ENCODE measurements at regions not wholly inside any gene's neighbourhood (a gene's known extent, or its start where the extent isn't known, plus 50 kb on each side); places are given as distances from the start of the nearest gene placed in this dataset.

DNA sequence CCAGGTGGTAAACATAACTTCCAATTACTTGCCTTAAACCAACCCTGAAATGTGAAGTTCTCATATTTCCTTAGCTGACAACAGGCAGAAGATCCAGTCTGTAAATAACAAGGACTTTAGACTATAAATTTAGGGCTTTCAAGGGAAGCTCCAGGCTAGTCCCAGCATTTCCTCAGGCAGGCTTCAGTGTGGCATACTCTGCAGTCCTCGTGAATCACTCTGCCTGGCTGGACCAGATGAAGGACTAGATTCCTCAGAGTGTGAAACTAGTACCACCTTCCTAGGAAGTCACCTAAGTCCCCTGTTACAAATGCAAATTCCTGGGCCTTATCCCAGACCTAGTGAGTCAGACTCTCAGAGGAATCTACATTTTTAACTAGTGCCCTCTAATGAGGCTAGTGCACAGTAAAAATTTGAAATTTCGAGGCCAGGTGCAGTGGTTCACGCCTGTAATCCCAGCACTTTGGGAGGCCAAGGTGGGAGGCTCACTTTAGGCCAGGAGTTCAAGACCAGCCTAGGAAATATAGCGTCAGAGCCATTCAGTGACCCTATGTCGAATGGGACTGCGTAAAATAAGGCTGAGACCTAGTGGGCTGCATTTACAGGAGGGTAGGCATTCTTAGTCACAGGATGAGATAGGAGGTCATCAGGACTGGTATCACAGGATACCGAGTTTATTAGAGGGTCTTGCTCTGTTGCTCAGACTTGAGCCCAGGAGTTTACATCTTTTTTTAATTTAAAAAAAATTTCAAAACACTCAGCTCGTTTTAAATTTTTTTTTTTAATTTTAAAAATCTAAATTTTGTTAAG, 279.6 kb upstream of the JARID2 start:
- no peak overlapping the region for H3K4me3 ChIP-seq (ENCODE audit: low read depth, low read length)
- FAIRE-seq (no peak), DNase-seq (ENCODE audit: low read depth) (peak; percentile 32)
- no peaks in the 10 kb centered on the region for H3K36me3 ChIP-seq (ENCODE audit: control insufficient read depth, insufficient read depth, low read length)
- TF ChIP-seq, protein P1, sequence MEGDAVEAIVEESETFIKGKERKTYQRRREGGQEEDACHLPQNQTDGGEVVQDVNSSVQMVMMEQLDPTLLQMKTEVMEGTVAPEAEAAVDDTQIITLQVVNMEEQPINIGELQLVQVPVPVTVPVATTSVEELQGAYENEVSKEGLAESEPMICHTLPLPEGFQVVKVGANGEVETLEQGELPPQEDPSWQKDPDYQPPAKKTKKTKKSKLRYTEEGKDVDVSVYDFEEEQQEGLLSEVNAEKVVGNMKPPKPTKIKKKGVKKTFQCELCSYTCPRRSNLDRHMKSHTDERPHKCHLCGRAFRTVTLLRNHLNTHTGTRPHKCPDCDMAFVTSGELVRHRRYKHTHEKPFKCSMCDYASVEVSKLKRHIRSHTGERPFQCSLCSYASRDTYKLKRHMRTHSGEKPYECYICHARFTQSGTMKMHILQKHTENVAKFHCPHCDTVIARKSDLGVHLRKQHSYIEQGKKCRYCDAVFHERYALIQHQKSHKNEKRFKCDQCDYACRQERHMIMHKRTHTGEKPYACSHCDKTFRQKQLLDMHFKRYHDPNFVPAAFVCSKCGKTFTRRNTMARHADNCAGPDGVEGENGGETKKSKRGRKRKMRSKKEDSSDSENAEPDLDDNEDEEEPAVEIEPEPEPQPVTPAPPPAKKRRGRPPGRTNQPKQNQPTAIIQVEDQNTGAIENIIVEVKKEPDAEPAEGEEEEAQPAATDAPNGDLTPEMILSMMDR (IDR thresholded peaks at IDR 0.05; ENCODE audit: insufficient read depth, low read length, severe bottlenecking) = no peak
- H3K27me3 ChIP-seq (ENCODE audit: control insufficient read depth, insufficient read depth, low read length) = no peaks in the 10 kb centered on the region

DNA sequence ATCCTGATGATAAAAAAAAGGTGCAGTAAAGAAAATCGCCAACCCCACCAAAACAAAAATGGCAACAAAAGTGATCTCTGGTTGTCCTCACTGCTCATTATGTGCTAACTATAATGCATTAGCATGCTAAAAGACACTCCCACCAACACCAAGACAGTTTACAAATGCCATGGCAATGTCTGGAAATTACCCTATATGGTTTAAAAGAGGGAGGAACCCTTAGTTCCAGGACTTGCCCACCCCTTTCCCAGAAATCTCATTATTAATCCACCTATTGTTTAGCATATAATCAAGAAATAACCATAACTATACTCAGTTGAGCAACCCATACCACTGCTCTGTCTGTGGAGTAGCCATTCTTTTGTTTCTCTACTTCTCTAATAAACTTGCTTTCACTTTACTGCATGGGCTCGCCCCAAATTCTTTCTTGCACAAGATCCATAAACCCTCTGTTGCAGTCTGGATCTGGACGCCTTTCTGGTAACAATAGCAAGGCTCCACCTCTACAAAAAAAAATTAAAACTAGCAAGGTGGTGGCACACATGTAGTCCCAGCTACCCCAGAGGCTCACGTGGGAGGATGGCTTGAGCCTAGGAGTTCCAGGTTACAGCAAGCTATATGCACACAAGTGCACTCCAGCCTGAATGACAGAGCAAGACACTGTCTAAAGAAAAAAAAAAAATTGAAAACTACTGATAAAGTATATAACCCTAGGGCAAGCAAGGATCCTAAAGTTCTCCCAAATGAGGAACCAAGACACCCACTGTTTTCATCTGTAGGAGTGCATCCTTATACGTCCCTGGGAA, 278.8 kb upstream of the JARID2 start:
- no peak overlapping the region for H3K4me3 ChIP-seq (ENCODE audit: low read depth, low read length)
- no peaks in the 10 kb centered on the region for H3K36me3 ChIP-seq (ENCODE audit: control insufficient read depth, insufficient read depth, low read length)
- no peaks in the 10 kb centered on the region for H3K27me3 ChIP-seq (ENCODE audit: control insufficient read depth, insufficient read depth, low read length)
- no peak for FAIRE-seq
- TF ChIP-seq, protein P1 (IDR thresholded peaks at IDR 0.05; ENCODE audit: insufficient read depth, low read length, severe bottlenecking) = no peak
- no peak for DNase-seq (ENCODE audit: low read depth)

DNA sequence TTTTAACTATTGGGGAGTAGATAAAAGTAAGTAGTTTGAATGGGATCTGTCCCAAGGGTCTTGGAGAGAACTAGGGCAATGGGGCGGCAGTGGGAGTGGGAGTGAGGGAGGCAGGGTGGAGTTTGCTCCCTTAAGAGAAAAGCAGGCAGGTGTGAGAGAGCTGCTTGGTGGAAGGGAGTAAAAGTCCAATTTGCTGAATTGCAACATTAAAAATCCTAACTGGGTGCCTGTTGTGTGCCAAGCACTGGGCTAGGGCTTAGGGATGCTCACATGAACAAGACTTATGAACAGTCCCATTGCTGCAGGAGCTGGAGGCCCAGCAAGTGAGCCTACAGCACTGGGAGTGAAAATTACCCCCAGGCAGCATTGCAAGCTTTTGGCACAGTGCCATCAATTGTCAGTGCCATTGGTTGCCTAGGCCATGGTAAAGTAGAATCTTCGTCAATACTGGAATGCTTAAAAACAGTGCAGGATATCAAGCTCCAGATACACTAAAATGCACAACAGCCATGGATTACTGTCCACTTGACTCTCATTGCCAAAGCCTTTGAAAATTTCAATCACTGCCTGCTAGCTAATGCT, 277.7 kb upstream of the JARID2 start:
- H3K4me3 ChIP-seq (ENCODE audit: low read depth, low read length) = no peak overlapping the region
- no peaks in the 10 kb centered on the region for H3K27me3 ChIP-seq (ENCODE audit: control insufficient read depth, insufficient read depth, low read length)
- no peaks in the 10 kb centered on the region for H3K36me3 ChIP-seq (ENCODE audit: control insufficient read depth, insufficient read depth, low read length)
- FAIRE-seq (no peak), DNase-seq (ENCODE audit: low read depth) (no peak)
- TF ChIP-seq, protein P1 (IDR thresholded peaks at IDR 0.05; ENCODE audit: insufficient read depth, low read length, severe bottlenecking) = no peak

DNA sequence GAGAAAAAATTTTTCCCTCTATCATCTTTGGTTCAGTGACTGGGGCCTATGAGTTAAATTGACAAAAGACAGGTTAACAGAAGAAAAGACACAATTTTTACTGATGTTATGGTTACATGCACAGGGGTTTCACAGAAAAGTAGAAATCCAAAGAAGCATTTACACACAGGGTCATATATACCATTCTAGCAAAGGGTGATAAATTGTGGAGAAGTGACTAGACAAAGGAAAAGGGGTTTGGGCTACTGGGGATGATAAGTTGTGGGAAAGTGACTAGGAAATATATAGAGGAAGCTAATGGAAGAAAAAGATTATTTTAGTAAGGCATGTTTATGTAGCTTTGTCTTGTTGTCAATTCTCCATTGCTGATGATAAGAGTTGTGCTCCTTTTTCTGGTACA, 276.7 kb upstream of the JARID2 start:
- Histone ChIP-seq H3K27me3 (ENCODE audit: control insufficient read depth, insufficient read depth, low read length) (no peaks in the 10 kb centered on the region), H3K36me3 (ENCODE audit: control insufficient read depth, insufficient read depth, low read length) (no peaks in the 10 kb centered on the region), H3K4me3 (ENCODE audit: low read depth, low read length) (no peak overlapping the region)
- TF ChIP-seq, protein P1 (IDR thresholded peaks at IDR 0.05; ENCODE audit: insufficient read depth, low read length, severe bottlenecking) = no peak
- FAIRE-seq = no peak
- no peak for DNase-seq (ENCODE audit: low read depth)

DNA sequence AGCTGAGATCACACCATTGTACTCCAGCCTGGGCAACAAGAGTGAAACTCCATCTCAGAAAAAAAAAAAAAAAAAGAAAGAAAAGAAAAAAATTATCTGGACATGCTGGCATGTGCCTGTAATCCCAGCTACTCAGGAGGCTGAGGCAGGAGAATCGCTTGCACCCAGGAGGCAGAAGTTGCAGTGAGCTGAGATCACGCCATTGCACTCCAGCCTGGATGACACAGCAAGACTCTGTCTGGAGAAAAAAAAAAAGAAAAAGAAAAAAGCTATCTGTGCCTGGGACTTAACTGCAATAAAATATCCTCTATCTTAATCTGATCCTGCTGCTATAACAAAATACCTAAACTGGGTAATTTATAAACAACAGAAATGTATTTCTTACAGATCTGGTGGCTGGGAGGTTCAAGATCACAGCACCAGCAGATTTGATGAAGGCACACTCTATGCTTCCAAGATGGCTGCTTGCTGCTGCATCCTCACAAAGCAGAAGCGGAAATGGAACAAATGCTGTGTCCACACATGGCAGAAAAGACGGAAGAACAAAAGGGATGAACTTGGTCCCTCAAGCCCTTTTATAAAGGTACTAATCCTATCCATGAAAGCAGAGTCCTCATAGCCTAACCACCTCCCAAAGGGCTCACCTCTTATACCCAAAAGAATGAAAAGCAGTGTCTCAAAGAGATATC, 273.3 kb upstream of the JARID2 start:
- Histone ChIP-seq H3K36me3 (ENCODE audit: control insufficient read depth, insufficient read depth, low read length) (no peaks in the 10 kb centered on the region), H3K4me3 (ENCODE audit: low read depth, low read length) (no peak overlapping the region)
- no peak for FAIRE-seq

More for the DNA sequence above, 273.3 kb upstream of the JARID2 start:
- DNase-seq (ENCODE audit: low read depth) = no peak
- H3K27me3 ChIP-seq (ENCODE audit: control insufficient read depth, insufficient read depth, low read length) = no peaks in the 10 kb centered on the region
- TF ChIP-seq, protein P1 (IDR thresholded peaks at IDR 0.05; ENCODE audit: insufficient read depth, low read length, severe bottlenecking) = no peak
